ENCODE measurements at regions not wholly inside any gene's neighbourhood (a gene's known extent, or its start where the extent isn't known, plus 50 kb on each side); places are given as distances from the start of the nearest gene placed in this dataset.
"Not testable (repeated sequence)": the region's sequence is repeated elsewhere in the genome, so short reads cannot be mapped to it uniquely, and the experiment has no call there.

DNA sequence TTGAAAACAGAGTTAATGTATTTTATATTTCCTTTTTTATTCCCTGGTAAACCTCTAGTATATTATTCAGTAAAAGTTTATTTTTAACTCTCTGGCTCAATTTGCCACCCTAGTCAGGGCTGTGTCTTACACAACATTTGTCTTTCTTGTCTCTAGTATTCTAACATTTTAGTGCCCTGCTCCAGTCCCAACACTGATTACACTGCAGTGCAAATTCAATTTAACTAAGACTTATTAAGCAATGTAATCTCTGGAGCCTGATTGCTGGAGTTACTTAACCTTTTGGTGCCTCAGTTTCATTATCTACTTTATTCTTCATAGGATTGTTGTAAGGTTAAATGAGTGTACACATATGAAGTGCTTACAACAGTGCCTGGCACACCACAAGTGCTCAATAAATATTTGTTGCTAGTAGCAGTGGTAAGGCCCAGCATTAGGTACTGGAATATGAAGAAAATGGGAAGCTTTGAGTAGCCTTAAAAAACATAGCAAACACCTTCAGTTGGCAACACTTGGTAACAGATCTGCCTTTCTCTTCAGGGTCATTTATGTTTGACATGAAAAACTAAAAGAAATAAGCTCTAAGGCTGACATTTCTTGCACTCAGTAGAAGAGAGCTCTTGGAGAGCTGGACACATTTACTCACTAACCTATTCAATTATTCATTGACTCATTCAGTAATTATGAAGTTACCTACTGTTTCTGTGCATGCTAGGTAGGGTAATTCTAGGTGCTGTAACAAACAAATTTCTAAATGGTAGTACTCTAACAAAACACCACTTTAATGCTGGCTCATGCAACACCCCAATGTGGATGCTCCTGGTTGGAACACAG is 364.5 kb upstream of the EPHA3 start:
- H3K4me3 ChIP-seq (ENCODE audit: low read depth, low read length) = no peak overlapping the region
- TF ChIP-seq CTCF (conservative IDR thresholded peaks at IDR 0.05; ENCODE audit: low read depth, low read length) = no peak
- no peak for DNase-seq (ENCODE audit: low read depth)

DNA sequence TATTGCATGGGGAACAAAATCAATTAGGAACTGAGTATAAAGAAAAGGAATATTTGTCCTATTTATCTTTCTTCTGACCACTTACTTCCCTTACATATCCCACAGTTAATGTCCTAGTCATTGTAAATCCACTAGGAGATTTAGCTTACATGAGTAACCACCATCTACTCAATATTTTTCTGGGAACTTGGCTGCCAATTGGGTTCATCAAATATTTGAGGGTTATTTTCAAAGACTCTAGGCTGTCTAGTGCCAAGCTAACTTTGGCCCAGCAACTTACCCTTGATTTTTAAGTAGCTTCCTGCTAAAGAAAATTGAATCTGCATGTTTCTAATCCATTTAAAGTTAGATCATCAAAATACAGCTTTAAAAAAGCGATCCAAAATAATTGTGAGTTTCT is 362.5 kb upstream of the EPHA3 start:
- no peak for TF ChIP-seq CTCF (conservative IDR thresholded peaks at IDR 0.05; ENCODE audit: low read depth, low read length)
- DNase-seq (ENCODE audit: low read depth) = no peak
- no peak overlapping the region for H3K4me3 ChIP-seq (ENCODE audit: low read depth, low read length)

DNA sequence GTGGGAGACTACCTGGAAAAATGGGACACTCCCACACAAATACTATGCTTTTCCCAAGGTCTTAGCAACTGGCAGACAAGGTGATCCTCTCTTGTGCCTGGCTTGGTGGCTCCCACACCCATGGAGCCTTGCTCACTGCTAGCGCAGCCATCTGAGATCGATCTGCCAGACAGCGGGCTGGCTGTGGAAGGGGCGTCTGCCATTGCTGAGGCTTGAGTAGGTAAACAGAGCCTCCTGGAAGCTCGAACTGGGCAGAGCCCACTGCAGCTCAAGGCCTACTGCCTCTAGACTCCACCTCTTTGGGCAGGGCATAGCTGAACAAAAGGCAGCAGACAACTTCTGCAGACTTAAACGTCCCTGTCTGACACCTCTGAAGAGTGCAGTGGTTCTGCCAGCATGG is 360.3 kb upstream of the EPHA3 start:
- DNase-seq (ENCODE audit: low read depth); H3K4me3 ChIP-seq (ENCODE audit: low read depth, low read length): not testable (repeated sequence)

GRCh38 chr3:88758676-88759075 is 348.7 kb upstream of the EPHA3 start:
- no peak for DNase-seq (ENCODE audit: low read depth)
- TF ChIP-seq CTCF (conservative IDR thresholded peaks at IDR 0.05; ENCODE audit: low read depth, low read length) = no peak
- H3K4me3 ChIP-seq (ENCODE audit: low read depth, low read length) = no peak overlapping the region

GRCh38 chr3:88767746-88768145 is 339.7 kb upstream of the EPHA3 start:
- TF ChIP-seq CTCF (conservative IDR thresholded peaks at IDR 0.05; ENCODE audit: low read depth, low read length) = no peak
- DNase-seq (ENCODE audit: low read depth) = no peak

GRCh38 chr3:88773766-88774165 is 333.7 kb upstream of the EPHA3 start:
- TF ChIP-seq CTCF (conservative IDR thresholded peaks at IDR 0.05; ENCODE audit: low read depth, low read length) = no peak
- H3K4me3 ChIP-seq (ENCODE audit: low read depth, low read length) = no peak overlapping the region
- DNase-seq (ENCODE audit: low read depth) = no peak

More at GRCh38 chr3:88767746-88768145, 339.7 kb upstream of the EPHA3 start:
- H3K4me3 ChIP-seq (ENCODE audit: low read depth, low read length) = no peak overlapping the region

DNA sequence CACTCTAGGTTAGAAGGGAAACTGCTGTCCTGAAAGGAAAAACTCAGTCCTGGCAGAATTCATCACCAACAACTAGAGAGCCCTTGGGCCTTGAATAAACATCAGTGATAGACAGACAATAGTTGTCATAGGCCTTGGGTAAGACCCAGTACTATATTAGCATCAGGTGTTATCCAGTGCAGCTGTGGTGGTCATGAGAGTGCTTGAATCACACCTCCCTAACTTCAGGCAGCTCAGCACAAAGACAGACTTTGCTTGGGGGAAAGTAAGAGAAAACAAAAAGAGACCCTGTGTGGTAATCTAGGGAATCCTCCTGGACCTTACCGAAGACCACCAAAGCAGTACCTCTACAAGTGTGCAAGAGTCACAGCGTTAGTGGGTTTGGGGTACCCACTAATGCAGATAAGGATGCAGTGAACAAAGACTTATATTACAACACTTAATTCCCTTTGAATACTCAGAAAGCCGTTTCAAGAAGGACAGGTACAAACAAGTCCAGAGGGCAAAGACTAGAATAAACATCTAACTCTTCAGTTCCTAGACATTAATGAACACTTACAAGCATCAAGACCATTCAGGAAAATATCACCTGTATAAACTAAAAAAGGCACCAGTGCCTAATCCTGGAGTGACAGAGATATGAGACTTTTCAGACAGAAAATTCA is 332.3 kb upstream of the EPHA3 start:
- no peak overlapping the region for H3K4me3 ChIP-seq (ENCODE audit: low read depth, low read length)
- DNase-seq (ENCODE audit: low read depth) = no peak
- TF ChIP-seq CTCF (conservative IDR thresholded peaks at IDR 0.05; ENCODE audit: low read depth, low read length) = no peak

All from choroid plexus epithelial cell (primary cell).